ENCODE measurements at regions not wholly inside any gene's neighbourhood (a gene's known extent, or its start where the extent isn't known, plus 50 kb on each side); places are given as distances from the start of the nearest gene placed in this dataset.

- Mint-ChIP-seq H3K4me1 (no peaks in the 10 kb centered on the region), H3K27ac (no peak overlapping the region), H3K27me3 (ENCODE audit: low read depth in 2 of 2) (no peaks in the 10 kb centered on the region), H3K36me3 (no peaks in the 10 kb centered on the region), H3K4me3 (no peak overlapping the region), H3K9me3 (peaks cover 11 to 15% of the 10 kb centered on the region in 2 donors)
- Histone ChIP-seq H3K4me1 (ENCODE audit: control insufficient read depth, insufficient read depth, low read length) (no peaks in the 10 kb centered on the region), H3K36me3 (ENCODE audit: control insufficient read depth, insufficient read depth, low read length) (no peaks in the 10 kb centered on the region), H3K27ac (ENCODE audit: low read length) (no peak overlapping the region), H3K27me3 (ENCODE audit: control insufficient read depth, insufficient read depth, low read length) (no peaks in the 10 kb centered on the region), H3K4me3 (ENCODE audit: low read length) (no peak overlapping the region), H3K9me3 (ENCODE audit: control insufficient read depth, insufficient read depth, low read length) (no peaks in the 10 kb centered on the region)
- ATAC-seq (no peak), DNase-seq (no peak)
- whole genome bisulfite sequencing (ENCODE audit: insufficient coverage), result 87% methylated on average over 5 of the region's 5 CpGs
- intact Hi-C loops (cut with micrococcal nuclease), result no loop called here
- no peak for TF ChIP-seq CTCF (IDR thresholded peaks at IDR 0.05)
Measured at GRCh38 chr16:64589836-64590235, 532.0 kb downstream of the CDH11 start.

GRCh38 chr16:64586781-64587180, 535.1 kb downstream of the CDH11 start:
- no peaks in the 10 kb centered on the region for H3K36me3 ChIP-seq (ENCODE audit: control insufficient read depth, insufficient read depth, low read length)
- Mint-ChIP-seq H3K27me3 (ENCODE audit: low read depth in 2 of 2) (no peaks in the 10 kb centered on the region), H3K4me1 (no peaks in the 10 kb centered on the region), H3K4me3 (no peak overlapping the region), H3K36me3 (no peaks in the 10 kb centered on the region), H3K27ac (no peak overlapping the region), H3K9me3 (peaks cover 13 to 17% of the 10 kb centered on the region in 2 donors)
- no peaks in the 10 kb centered on the region for H3K4me1 ChIP-seq (ENCODE audit: control insufficient read depth, insufficient read depth, low read length)
- intact Hi-C loops (cut with micrococcal nuclease), result no loop called here
- H3K27ac ChIP-seq (ENCODE audit: low read length), result no peak overlapping the region
- H3K9me3 ChIP-seq (ENCODE audit: control insufficient read depth, insufficient read depth, low read length), result peaks cover 2% of the 10 kb centered on the region
- no peaks in the 10 kb centered on the region for H3K27me3 ChIP-seq (ENCODE audit: control insufficient read depth, insufficient read depth, low read length)
- DNase-seq, result no peak
- TF ChIP-seq CTCF (IDR thresholded peaks at IDR 0.05), result no peak
- no peak for ATAC-seq
- WGBS (ENCODE audit: insufficient coverage), result 24% methylated on average over 2 of the region's 3 CpGs
- H3K4me3 ChIP-seq (ENCODE audit: low read length), result no peak overlapping the region

GRCh38 chr16:64585367-64585766, 536.5 kb downstream of the CDH11 start:
- no peaks in the 10 kb centered on the region for H3K27me3 ChIP-seq (ENCODE audit: control insufficient read depth, insufficient read depth, low read length)
- H3K27ac ChIP-seq (ENCODE audit: low read length), result no peak overlapping the region
- no peaks in the 10 kb centered on the region for H3K4me1 Mint-ChIP-seq
- H3K4me3 ChIP-seq (ENCODE audit: low read length), result no peak overlapping the region
- no peaks in the 10 kb centered on the region for H3K27me3 Mint-ChIP-seq (ENCODE audit: low read depth in 2 of 2)
- H3K36me3 ChIP-seq (ENCODE audit: control insufficient read depth, insufficient read depth, low read length), result no peaks in the 10 kb centered on the region
- DNase-seq (no peak), ATAC-seq (no peak)
- H3K9me3 ChIP-seq (ENCODE audit: control insufficient read depth, insufficient read depth, low read length), result peaks cover 2% of the 10 kb centered on the region
- H3K36me3 Mint-ChIP-seq, result no peaks in the 10 kb centered on the region
- no peak overlapping the region for H3K4me3 Mint-ChIP-seq
- no peaks in the 10 kb centered on the region for H3K4me1 ChIP-seq (ENCODE audit: control insufficient read depth, insufficient read depth, low read length)
- peaks cover 13 to 17% of the 10 kb centered on the region in 2 donors for H3K9me3 Mint-ChIP-seq
- TF ChIP-seq CTCF (IDR thresholded peaks at IDR 0.05), result no peak
- intact Hi-C loops (cut with micrococcal nuclease), result no loop called here
- no peak overlapping the region for H3K27ac Mint-ChIP-seq

GRCh38 chr16:64580558-64580957, 541.3 kb downstream of the CDH11 start:
- no peaks in the 10 kb centered on the region for H3K27me3 ChIP-seq (ENCODE audit: control insufficient read depth, insufficient read depth, low read length)
- Mint-ChIP-seq H3K9me3 (peaks cover 3 to 5% of the 10 kb centered on the region in 2 donors), H3K4me3 (no peak overlapping the region), H3K27me3 (ENCODE audit: low read depth in 2 of 2) (no peaks in the 10 kb centered on the region), H3K4me1 (no peaks in the 10 kb centered on the region), H3K36me3 (no peaks in the 10 kb centered on the region), H3K27ac (no peak overlapping the region)
- no peaks in the 10 kb centered on the region for H3K4me1 ChIP-seq (ENCODE audit: control insufficient read depth, insufficient read depth, low read length)
- intact Hi-C loops (cut with micrococcal nuclease), result no loop called here
- ATAC-seq (no peak), DNase-seq (no peak)
- H3K27ac ChIP-seq (ENCODE audit: low read length), result no peak overlapping the region
- H3K9me3 ChIP-seq (ENCODE audit: control insufficient read depth, insufficient read depth, low read length), result peaks cover 4% of the 10 kb centered on the region
- 77% methylated on average over 7 of the region's 7 CpGs for WGBS (ENCODE audit: insufficient coverage)
- no peaks in the 10 kb centered on the region for H3K36me3 ChIP-seq (ENCODE audit: control insufficient read depth, insufficient read depth, low read length)
- no peak for TF ChIP-seq CTCF (IDR thresholded peaks at IDR 0.05)
- no peak overlapping the region for H3K4me3 ChIP-seq (ENCODE audit: low read length)

All from natural killer cell (primary cell).